HG03354 (cell line): ENCODE measurements at regions not wholly inside any gene's neighbourhood (a gene's known extent, or its start where the extent isn't known, plus 50 kb on each side); places are given as distances from the start of the nearest gene placed in this dataset.
"Not testable (repeated sequence)": the region's sequence is repeated elsewhere in the genome, so short reads cannot be mapped to it uniquely, and the experiment has no call there.

Source experiments
- ATAC-seq: cut with Tn5 transposase; IDR thresholded peaks from one replicate; pipeline ENCODE4 v1.9.1; 2021; ENCODE audit warnings: mild to moderate bottlenecking; ENCODE audit not compliant: unreplicated experiment, poor library complexity, severe bottlenecking

DNA sequence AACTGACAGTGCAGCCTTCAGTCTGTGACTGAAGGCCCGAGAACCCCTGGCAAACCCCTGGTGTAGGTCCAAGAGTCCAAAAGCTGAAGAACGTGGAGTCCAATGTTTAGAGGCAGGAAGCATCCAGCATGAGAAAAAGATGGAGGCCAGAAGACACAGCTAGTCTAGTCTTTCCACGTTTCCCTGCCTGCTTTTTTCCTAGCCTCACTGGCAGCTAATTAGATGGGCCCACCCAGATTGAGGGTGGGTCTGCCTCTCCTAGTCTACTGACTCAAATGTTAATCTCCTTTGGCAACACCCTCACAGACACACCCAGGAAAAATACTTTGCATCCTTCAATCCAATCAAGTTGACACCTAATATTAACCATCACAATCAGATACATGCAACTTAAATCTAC lies 87.8 kb downstream of the TENT5D start:
- not testable (repeated sequence) for ATAC-seq

DNA sequence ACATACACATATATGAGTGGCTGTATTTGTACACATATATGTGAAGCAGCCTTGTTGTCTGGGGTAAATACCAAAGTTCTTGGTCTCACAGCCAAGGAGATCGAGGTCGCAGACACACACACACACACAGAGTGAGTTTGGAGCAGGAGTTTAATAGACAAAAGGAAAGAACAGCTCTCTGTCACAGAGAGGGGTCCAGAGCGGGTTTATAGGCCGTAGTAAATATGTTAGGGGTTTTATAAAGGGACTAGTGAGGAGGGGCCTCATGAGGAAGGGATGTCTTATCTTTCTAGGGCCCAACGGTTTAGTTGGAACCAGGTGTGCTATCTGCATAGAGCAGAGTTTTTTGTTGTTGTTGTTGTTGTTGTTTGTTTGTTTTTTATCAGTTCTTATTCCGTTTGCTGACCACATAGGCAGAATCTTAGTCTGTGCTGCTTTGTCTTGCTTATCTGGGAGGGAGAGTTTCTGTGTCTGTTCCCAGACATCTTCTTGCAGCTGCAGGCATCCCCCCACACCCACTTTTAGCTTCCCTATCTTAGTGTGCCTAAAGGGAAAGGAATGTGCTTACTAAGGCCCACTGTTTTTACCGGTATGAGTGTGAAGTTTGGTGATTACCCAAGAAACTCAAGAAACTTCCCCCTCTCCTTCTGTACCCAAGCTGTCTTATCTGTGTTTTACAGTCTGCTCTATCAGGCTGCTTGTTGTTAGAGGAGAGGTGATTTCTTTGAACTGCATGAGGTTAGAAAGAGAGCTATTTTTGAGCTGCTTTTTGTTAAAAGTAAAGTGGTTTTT lies 91.9 kb downstream of the TENT5D start:
- ATAC-seq = no peak

DNA sequence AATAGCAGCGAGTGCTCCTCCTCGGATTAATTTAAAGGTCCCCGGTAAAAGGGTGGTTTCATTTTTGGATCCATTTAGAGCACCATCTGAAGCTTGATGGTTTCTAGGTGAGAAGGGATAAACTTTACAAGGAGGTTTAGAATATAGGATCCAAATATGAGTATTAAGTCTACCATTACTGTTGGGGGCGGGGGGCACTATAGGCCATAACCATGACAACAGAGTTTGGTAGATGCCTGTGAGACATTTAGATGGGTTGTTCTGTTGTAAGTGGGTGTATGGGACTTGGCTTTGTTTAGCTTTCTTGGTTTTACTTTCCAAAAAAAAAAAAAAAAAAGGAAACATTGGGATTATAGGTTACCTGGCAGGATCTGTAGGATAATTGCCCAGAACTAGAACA lies 92.7 kb downstream of the TENT5D start:
- ATAC-seq = no peak

DNA sequence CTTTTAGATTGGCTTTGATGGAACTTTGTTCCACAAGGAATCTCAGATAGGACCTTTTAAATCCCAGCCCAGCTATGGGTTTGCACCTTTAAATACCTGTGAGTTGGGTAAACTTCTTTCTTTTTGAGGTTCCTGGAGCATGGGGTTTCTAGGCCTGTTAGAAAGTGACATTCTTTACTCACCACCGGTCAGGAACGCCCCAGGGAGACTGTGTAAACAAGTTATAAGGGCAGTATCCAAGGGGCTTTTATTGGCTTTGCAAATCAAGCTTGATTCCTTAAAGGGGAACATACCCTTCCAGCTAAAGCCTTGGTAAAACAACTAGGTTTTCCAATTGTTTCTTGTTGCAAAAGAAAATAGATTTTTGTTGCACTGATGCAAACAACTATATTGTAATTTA lies 93.4 kb downstream of the TENT5D start:
- ATAC-seq = no peak

DNA sequence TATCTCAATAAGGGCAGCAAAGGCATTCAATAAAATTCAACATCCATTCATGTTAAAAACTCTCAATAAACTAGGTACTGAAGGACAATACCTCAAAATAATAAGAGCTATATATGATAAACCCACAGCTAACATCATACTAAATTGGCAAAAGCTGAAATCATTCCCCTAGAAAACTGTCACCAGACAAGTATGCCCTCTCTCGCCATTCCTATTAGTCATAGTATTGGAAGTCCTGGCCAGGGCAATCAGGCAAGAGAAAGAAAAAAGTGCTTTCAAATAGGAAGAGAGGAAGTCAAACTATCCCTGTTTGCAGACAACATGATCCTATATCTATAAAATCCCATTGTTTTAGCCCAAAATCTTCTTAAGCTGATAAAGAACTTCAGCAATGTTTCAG lies 116.8 kb downstream of the TENT5D start:
- no peak for ATAC-seq

DNA sequence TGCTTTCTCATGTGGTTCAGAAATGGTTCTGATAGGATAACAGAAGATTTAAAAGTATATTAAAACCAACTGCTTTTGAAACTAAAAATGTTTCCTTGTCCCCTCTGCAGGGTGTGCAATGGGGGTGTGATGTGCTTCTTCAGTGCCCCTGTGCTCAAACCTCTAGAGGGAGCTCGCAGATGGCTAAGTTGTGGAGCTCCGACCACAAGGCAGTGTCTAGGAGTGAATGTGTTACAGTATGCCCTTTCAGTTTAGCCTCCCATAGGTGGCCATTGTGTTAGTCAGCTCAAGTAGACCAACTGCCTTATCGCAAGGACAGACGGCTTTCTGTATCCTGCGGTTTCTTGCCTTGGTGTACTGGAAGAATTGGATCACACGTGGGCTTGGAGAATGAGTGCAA lies 130.5 kb downstream of the TENT5D start:
- ATAC-seq = no peak

DNA sequence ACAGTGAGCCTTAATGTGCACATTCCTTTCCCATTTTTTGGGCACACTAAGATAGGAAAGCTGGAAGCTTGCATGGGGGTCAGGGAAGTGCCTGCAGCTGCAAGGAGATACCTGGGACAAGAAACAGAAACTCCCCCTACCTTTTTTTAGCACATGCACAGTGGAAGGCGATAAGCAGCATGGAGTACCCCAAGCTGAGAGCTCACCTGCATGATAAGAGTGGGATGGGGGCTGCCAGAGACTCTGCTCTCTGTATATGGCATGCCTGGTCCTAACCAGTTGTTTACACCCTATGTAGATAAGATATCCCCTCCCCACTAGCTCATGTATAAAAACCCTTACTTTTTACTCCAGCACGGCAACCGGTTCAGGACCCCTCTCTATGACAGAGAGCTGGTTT lies 135.9 kb downstream of the TENT5D start:
- ATAC-seq = no peak

DNA sequence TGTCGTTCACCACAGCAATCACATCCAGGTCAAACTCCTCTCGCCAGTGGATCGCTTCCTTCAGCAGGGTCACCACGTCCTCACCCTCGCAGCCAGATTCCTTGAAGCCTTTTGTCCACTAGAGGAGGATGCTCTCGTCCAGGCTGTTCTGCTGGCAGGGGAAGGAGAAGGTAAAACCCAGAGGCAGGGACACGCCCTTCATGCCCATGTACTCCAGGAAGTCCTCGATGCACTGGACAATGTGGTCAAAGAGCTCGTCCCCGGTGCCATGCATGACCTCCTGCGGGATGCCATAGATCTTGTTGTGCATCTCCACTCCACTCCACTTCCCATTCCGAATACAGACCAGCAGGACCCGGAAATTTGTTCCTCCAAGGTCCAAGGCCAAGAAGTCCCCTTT lies 152.4 kb downstream of the TENT5D start:
- ATAC-seq = no peak

DNA sequence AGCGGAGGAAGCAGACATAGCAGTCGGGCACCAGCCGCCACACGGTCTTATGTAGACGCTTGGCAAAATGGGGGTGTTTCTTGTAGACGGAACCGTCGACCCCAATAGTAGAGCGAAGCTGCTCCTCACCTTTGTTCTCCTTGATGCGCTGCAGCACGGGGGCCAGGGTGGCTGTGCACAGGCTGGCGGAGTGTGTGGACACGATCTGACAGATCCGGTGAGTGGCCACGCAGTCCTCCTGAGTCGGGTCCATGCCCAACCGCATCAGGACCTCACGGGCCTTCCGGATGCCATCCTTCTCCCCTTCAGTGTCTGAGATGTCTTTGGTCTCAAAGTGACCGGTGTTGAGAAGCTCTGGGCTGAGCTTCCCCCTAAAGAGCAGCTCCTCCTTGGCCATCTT lies 153.0 kb downstream of the TENT5D start:
- ATAC-seq = no peak

DNA sequence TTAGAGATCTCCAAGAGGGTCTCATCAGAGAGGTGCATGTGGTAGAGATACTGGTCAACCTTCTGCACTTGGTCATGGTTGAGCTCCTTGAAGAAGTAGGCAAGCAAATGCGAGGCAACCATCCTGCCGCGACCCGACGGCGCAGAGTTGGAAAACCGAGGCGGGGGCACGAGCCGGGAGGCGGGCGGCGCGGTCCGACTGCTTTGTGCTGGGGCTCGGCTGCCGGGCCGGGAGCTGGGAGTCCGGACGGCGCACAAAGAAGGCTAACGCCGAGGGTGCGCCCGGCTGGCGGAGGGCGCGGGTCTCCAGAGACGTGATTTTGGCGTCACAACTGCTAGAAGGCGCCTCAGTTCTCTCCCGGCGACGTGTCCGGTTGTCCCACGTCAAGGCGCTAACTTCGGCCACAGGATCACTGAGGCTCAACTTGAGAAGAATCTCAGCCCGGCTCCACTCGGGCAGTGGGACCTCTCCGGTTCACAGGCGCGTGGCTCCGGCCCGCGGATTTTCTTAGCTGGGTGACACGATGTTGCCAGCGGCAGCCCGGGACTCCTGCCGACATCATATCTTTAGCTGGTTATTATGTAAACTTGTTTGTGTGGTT lies 154.3 kb downstream of the TENT5D start:
- ATAC-seq = not testable (repeated sequence)

DNA sequence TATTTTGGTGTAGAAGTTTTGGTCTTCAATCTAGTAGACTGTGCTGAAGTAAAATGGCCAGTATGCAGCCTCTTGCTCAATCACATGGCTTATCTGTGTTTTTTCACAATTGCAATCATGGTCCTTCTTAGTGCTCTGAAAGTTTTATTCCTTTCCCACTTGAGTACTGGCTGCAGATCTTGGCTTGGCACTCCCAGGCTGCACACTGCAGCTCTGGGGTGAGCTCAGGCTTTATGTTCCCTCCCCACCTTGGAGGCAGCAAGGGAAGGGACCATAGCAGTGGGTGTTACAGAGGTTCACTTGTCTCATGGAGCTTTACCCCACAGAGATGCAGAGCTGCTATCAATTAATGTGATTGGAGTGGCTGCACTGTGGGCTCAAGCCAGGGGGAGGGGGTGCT lies 156.0 kb downstream of the TENT5D start:
- no peak for ATAC-seq

DNA sequence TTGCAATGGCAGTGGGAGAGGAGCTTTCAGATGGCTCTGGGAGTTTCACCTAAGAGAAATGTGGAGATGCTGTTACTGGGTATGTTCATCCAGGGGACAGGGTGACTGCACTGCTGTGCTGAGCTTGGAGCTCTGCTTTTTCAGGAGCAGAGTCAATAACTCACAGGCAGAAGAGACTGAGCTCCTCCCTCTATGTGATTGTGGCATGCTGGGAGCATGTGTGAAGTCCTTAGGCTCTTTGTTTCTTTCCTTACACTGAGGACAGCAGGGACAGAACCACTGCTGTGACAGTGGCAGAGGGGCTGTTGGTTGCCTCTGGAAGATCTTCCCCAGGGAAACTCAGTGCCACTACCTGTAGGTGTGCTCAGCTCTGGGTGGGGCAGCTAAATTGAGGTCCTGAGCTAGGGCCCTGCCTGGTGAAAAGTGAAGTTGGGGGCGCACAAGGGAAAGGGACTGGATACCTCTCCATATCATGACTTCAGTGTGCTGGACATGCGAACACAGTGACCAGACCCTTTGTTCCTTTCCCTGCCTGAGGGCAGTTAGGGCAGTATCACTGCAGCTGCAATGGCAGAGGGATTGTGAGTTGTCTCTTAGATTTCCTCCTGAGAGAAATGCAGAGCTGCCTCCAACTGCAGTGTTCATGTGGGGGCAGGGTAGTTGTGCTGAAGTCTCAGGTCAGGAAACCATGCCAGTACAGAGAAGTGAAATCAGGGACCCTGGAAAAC lies 156.7 kb downstream of the TENT5D start:
- ATAC-seq = no peak

DNA sequence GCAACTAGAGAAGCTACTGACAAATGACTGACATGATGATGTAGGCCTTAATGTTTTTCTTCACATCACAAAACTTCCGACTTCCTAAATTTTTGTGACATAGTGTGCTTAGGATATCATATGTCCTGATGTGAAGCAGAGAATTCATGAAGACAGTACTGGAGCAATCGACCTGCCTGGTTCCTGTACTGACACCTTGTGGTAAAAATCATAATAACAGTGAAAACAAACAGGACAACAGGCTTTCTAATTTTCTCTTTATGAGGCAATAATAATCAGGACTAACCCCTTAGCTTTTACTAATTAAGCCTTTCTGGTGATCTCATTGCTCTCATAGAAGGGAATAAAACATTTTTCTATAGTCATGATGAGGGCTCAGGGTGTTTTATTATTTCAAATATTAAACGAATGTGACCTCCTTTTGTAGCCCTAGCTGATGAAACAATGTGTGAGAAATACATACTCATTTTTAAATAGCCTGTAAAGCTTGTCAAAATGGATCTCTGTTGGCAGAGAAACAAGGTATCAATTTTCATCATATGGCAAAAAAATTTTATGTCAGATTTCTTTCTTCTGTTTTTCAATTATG lies 158.4 kb downstream of the TENT5D start:
- ATAC-seq = peak; percentile 68

DNA sequence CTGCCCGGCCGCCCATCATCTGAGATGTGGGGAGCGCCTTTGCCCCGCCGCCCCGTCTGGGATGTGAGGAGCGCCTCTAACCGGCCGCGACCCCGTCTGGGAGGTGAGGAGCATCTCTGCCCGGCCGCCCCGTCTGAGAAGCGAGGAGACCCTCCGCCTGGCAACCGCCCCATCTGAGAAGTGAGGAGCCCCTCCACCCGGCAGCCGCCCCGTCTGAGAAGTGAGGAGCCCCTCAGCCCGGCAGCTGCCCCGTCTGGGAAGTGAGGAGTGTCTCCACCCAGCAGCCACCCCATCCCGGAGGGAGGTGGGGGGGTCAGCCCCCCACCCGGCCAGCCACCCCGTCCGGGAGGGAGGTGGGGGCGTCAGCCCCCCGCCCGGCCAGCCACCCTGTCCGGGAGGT lies 170.7 kb downstream of the TENT5D start:
- not testable (repeated sequence) for ATAC-seq

DNA sequence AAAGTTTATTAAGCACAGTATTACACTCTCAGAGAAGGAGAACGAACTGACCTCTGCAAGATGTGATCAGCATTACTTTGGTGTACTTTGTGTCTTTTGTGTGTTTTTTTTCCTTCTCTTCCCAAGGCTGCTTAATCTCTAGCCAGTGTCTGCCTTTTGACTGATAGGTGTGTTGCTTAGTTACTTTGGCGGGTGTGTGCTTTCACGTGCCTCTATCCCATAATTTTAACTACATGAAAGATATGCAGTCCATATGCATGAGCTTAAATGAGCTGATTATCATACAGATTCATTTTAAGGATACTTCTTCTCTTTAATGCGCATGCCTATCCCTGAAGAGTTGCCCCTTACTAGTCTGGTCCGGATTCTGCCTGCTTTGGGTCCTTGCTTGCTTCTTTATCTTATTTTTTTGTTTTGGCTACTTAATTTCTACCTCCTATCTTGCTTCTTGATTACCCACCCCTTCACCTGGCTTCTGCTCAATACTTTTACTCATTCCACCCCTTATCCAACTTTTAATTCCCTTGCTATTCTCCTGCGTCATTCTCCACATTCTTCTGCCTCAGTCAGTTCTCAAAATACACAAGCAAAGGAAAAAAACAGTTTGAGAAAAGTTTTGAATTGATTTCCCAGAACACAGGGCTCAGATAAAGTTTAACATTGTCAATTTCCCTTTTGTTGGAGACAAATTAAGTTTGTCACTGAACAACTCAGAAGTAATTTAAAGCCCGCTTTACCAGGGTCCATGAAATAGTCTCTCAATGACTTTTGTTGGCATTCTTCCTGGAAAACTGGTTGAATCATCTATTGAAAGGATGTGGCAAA lies 182.0 kb downstream of the TENT5D start:
- no peak for ATAC-seq
